Astrocyte of the spinal cord (primary cell): ENCODE measurements at regions not wholly inside any gene's neighbourhood (a gene's known extent, or its start where the extent isn't known, plus 50 kb on each side); places are given as distances from the start of the nearest gene placed in this dataset.
"Not testable (repeated sequence)": the region's sequence is repeated elsewhere in the genome, so short reads cannot be mapped to it uniquely, and the experiment has no call there.

ENCODE experiments used
- DNase-seq: peaks from one replicate; pipeline ENCODE4 v3.0.0; 2011; ENCODE audit warnings: low read depth, low spot score
- H3K4me3 ChIP-seq: 2 replicates; pipeline ENCODE4 v1.5.1; 2011; ENCODE audit warnings: low read depth, mild to moderate bottlenecking, low read length, moderate library complexity
- in situ Hi-C: cut with HindIII; loops from 2 replicates; pipeline ENCODE4 v1.10.0; 2017; ENCODE audit warnings: low sequenced_read_pairs
- TF ChIP-seq, protein P1 (sequence below): IDR thresholded peaks from 2 replicates; pipeline ENCODE4 v1.5.1; 2012; ENCODE audit warnings: low read depth, mild to moderate bottlenecking, low read length, inconsistent platforms

DNA sequence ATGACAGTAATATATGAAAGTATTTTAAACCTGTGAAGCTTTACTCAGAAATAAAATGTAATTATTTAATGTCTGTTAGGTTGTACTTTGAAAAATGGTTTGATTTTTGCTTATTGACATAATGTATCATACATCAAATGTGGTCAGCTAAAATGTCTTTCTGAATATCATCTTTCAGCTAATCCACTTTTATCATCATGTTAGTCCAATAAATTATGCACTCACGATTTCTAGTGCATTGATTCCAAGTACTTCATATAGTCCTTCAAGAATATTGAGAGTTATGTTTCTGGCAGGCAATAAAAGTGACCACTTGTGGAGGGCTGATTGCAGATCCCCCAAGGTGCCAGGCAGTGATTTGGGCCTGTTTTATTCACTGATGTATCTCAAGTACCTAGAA lies 1204.1 kb downstream of the OLFM4 start:
- TF ChIP-seq, protein P1, sequence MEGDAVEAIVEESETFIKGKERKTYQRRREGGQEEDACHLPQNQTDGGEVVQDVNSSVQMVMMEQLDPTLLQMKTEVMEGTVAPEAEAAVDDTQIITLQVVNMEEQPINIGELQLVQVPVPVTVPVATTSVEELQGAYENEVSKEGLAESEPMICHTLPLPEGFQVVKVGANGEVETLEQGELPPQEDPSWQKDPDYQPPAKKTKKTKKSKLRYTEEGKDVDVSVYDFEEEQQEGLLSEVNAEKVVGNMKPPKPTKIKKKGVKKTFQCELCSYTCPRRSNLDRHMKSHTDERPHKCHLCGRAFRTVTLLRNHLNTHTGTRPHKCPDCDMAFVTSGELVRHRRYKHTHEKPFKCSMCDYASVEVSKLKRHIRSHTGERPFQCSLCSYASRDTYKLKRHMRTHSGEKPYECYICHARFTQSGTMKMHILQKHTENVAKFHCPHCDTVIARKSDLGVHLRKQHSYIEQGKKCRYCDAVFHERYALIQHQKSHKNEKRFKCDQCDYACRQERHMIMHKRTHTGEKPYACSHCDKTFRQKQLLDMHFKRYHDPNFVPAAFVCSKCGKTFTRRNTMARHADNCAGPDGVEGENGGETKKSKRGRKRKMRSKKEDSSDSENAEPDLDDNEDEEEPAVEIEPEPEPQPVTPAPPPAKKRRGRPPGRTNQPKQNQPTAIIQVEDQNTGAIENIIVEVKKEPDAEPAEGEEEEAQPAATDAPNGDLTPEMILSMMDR, result no peak
- no peak for DNase-seq
- H3K4me3 ChIP-seq, result no peak overlapping the region
- in situ Hi-C loops, result no loop called here

DNA sequence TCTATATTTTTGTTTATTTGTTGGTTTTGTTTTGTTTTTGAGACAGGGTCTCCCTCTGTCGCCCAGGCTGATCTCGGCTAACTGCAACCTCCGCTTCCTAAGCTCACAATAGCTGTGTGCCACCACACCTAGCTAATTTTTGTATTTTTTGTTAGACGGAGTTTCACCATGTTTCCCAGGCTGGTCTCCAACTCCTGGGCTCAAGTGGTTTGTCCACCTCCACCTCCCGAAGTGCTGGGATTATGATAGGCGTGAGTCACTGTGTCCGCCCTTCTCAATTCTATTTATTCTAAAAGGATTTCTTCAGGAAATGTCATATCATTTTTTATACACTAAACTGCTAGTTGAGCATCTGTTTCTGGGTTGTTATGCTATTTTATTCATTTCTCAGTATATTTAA lies 1206.0 kb downstream of the OLFM4 start:
- TF ChIP-seq, protein P1, result no peak
- no peak for DNase-seq
- in situ Hi-C loops, result no loop called here
- H3K4me3 ChIP-seq, result no peak overlapping the region

DNA sequence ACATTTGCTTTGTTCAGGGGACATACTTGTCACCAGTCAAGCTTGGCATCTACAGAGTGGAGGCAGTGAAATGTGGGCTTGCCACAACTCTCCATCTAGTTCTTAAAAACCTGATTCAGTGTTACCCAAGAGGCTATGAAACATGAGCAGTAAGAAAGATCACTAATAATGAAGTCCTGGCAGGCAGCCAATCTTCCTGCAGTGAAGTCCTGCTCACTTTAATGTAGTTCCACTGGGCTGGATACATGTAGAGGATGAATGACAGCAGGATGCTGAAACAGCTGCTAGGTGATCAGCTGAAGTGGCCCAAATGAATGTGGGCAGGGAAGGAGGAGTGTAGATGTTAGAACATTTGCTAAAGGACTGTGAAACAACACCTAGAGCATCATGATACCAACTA lies 1213.1 kb downstream of the OLFM4 start:
- no peak overlapping the region for H3K4me3 ChIP-seq
- TF ChIP-seq, protein P1, result no peak
- DNase-seq, result peak; percentile 0
- in situ Hi-C loops, result no loop called here

DNA sequence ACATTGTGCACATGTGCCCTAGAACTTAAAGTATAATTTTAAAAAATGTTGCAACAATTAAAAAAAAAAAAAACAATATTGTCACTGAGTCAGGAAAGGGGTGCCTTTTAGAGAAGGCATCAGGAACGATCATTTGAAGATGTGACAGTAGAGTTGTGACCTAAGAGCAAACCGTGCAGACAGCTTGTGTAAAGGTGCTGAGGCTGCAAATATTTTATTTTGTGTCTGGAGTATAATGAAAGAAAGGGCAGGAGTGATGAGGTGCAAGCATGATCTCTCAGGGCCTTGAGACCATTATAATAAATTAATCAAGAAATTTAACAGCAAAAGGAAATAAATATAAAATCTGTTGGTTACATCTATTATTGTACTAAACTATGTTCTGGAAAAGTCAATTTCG lies 1219.7 kb downstream of the OLFM4 start:
- DNase-seq, result no peak
- TF ChIP-seq, protein P1, result no peak
- H3K4me3 ChIP-seq, result no peak overlapping the region
- in situ Hi-C loops, result no loop called here

DNA sequence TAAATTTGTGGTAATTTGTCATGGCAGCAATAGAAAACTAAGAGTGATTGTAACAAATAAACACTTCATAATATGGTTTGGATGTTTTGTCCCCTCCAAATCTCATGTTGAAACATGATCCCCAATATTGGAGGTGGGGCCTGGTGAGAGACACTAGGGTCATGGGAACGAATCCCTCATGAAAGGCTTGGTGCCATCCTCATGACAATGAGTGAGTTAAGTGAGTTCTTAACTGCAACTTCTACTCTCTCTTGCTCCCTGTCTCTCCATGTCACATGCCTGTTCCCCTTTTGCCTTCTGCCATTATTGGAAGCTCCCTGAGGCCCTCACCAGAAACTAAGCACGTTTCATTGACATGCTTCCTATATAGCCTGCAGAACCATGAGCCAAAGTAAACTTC lies 1233.2 kb downstream of the OLFM4 start:
- H3K4me3 ChIP-seq, result no peak overlapping the region
- no peak for DNase-seq
- TF ChIP-seq, protein P1, result no peak
- in situ Hi-C loops, result no loop called here

DNA sequence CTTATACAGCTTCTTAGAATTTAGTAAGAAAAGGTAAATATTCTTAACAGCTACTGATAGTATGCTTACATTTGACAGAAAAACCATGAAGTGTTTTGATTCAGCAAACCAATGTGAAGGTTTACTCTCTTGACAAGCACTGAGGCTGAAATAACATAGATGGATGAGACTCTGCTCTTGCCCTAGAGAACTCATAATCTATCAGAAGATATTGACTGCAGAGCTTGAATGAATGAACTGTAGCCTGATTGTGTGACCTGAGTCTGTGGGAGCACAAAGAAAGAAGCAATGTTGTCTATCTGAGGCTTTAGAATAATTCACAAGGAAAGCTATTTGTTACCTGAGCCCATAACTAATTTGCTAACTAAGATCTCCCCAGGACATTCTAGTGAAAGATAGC lies 1235.3 kb downstream of the OLFM4 start:
- DNase-seq, result no peak
- TF ChIP-seq, protein P1, result no peak
- no peak overlapping the region for H3K4me3 ChIP-seq
- in situ Hi-C loops, result no loop called here

DNA sequence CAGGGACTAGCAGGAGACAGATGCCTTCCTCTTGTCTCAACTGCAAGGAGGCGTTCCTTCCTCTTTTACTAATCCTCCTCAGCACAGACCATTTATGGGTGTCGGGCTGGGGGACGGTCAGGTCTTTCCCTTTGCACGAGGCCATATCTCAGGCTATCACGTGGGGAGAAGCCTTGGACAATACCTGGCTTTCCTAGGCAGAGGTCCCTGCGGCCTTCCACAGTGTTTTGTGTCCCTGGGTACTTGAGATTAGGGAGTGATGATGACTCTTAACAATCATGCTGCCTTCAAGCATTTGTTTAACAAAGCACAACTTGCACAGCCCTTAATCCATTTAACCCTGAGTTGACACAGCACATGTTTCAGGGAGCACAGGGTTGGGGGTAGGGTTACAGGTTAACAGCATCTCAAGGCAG lies 1238.6 kb downstream of the OLFM4 start:
- DNase-seq, H3K4me3 ChIP-seq, in situ Hi-C loops: not testable (repeated sequence)

DNA sequence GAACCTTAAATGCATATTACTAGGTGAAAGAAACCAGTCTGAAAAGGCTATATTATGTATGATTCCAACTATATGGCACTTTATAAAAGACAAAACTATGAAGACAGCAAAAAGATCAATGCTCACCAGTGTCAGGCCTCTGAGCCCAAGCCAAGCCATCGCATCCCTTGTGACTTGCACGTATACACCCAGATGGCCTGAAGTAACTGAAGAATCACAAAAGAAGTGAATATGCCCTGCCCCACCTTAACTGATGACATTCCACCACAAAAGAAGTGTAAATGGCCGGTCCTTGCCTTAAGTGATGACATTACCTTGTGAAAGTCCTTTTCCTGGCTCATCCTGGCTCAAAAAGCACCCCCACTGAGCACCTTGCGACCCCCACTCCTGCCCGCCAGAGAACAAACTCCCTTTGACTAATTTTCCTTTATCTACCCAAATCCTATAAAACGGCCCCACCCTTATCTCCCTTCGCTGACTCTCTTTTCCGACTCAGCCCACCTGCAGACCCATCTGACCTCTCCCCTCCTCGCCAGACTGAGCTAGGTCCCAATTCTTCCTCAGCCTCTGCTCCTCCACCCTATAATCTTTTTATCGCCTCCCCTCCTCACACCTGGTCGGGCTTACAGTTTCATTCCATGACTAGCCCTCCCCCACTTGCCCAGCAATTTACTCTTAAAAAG lies 1239.5 kb downstream of the OLFM4 start:
- in situ Hi-C loops, H3K4me3 ChIP-seq: not testable (repeated sequence)

More for the DNA sequence above, 1239.5 kb downstream of the OLFM4 start:
- not testable (repeated sequence) for DNase-seq
